Cardiac fibroblast (primary cell): ENCODE measurements at regions not wholly inside any gene's neighbourhood (a gene's known extent, or its start where the extent isn't known, plus 50 kb on each side); places are given as distances from the start of the nearest gene placed in this dataset.
"Not testable (repeated sequence)": the region's sequence is repeated elsewhere in the genome, so short reads cannot be mapped to it uniquely, and the experiment has no call there.

Experiments
- DNase-seq, 2 donors: peaks; one replicate each; pipeline versions ENCODE4 v3.0.0 to v3.0.0-alpha.2; 2010; ENCODE audit warnings: low read depth in 2 of 2
- H3K4me3 ChIP-seq, 2 donors: replicated peaks in 1 of 2; 1 replicate in 1 of 2; 2 replicates in 1 of 2; pipeline ENCODE4 v1.5.1; 2011; ENCODE audit warnings: low read depth in 2 of 2, low read length in 2 of 2, mild to moderate bottlenecking in 2 of 2, moderate library complexity in 1 of 2
- TF ChIP-seq, protein P1 (sequence below): IDR thresholded peaks from one replicate; pipeline ENCODE4 v1.5.1; 2011; ENCODE audit warnings: low read depth, mild to moderate bottlenecking, low read length, inconsistent platforms

- H3K4me3 ChIP-seq: no peak overlapping the region
- TF ChIP-seq, protein P1, sequence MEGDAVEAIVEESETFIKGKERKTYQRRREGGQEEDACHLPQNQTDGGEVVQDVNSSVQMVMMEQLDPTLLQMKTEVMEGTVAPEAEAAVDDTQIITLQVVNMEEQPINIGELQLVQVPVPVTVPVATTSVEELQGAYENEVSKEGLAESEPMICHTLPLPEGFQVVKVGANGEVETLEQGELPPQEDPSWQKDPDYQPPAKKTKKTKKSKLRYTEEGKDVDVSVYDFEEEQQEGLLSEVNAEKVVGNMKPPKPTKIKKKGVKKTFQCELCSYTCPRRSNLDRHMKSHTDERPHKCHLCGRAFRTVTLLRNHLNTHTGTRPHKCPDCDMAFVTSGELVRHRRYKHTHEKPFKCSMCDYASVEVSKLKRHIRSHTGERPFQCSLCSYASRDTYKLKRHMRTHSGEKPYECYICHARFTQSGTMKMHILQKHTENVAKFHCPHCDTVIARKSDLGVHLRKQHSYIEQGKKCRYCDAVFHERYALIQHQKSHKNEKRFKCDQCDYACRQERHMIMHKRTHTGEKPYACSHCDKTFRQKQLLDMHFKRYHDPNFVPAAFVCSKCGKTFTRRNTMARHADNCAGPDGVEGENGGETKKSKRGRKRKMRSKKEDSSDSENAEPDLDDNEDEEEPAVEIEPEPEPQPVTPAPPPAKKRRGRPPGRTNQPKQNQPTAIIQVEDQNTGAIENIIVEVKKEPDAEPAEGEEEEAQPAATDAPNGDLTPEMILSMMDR: no peak
- DNase-seq: no peak
These were observed 290.4 kb downstream of the RAD51AP2 start for GRCh38 chr2:17227856-17228255.

GRCh38 chr2:17226941-17227490 lies 291.2 kb downstream of the RAD51AP2 start:
- no peak for DNase-seq
- TF ChIP-seq, protein P1: no peak
- no peak overlapping the region for H3K4me3 ChIP-seq

GRCh38 chr2:17223211-17223610 lies 295.0 kb downstream of the RAD51AP2 start:
- no peak overlapping the region for H3K4me3 ChIP-seq
- TF ChIP-seq, protein P1: no peak
- DNase-seq: no peak

DNA sequence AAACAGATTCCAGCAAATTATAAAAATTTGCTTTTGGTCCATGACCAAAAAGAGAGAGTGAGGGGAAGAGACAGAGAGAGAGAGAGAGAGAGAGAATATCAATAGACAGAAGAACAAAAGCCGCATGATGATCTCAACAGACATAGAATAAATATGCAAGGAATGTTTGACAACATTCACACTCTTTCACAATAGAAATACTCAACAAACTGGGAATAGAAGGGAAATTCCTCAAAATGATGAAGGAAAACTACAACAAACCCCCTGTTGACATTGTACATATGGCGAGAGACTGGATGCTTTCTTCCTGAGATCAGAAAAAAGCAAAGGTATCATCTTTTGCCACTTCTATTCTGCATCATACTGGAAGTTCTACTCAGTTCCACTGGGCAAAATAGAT lies 309.7 kb downstream of the RAD51AP2 start:
- TF ChIP-seq, protein P1: no peak
- H3K4me3 ChIP-seq: no peak overlapping the region
- DNase-seq: peak; percentile 4 to 13

DNA sequence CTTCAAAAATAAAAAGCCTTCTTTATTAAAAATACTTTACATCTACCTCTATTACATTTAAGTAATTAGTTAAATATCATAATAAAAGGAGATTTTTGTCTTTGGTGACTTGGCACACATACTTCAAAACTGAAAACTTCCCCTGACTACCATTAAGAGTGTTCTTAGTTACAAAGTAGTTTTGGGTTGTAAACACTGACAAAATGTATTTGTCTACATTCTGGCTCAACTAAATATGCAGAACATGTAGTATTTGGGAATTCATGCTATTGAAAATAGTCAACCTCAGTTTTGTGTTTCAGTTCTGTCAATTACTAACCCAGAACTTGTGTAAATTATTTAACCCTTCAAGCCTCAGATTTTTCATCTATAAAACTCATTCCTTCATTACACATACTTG lies 311.5 kb downstream of the RAD51AP2 start:
- TF ChIP-seq, protein P1: no peak

DNA sequence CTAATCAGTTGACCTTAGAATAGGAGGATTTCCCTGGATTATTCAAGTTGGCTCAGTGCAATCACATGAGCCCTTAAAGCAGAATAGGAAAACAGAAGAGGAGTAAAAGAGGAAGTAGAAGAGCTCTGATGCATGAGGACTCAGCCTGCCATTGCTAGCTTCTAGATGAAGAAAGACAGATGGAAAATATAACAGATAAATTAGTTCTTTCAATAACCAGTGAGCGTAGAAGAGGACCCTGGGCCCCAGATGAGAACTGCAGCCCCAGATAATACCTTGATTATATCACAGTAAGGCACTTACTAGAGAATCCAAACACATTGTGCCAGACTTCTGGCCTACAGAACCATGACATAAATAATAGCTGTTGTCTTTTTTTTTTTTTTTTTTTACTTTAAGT lies 314.0 kb downstream of the RAD51AP2 start:
- DNase-seq, H3K4me3 ChIP-seq: not testable (repeated sequence)

More for the DNA sequence above, 311.5 kb downstream of the RAD51AP2 start:
- no peak for DNase-seq
- no peak overlapping the region for H3K4me3 ChIP-seq

- DNase-seq: not testable (repeated sequence)
These were observed 315.6 kb downstream of the RAD51AP2 start for GRCh38 chr2:17202628-17203027.

GRCh38 chr2:17199741-17200140 lies 318.5 kb downstream of the RAD51AP2 start:
- H3K4me3 ChIP-seq: no peak overlapping the region
- TF ChIP-seq, protein P1: no peak
- no peak for DNase-seq

More at GRCh38 chr2:17202628-17203027, 315.6 kb downstream of the RAD51AP2 start:
- not testable (repeated sequence) for H3K4me3 ChIP-seq
